CD4-positive, alpha-beta T cell treated with Interferon alpha-2 for 1 hour (primary cell): ENCODE measurements at regions not wholly inside any gene's neighbourhood (a gene's known extent, or its start where the extent isn't known, plus 50 kb on each side); places are given as distances from the start of the nearest gene placed in this dataset.

Source experiments
- DNase-seq, 2 donors: peaks; one replicate each; pipeline ENCODE4 v3.0.0-alpha.2; 2020 to 2022

DNA sequence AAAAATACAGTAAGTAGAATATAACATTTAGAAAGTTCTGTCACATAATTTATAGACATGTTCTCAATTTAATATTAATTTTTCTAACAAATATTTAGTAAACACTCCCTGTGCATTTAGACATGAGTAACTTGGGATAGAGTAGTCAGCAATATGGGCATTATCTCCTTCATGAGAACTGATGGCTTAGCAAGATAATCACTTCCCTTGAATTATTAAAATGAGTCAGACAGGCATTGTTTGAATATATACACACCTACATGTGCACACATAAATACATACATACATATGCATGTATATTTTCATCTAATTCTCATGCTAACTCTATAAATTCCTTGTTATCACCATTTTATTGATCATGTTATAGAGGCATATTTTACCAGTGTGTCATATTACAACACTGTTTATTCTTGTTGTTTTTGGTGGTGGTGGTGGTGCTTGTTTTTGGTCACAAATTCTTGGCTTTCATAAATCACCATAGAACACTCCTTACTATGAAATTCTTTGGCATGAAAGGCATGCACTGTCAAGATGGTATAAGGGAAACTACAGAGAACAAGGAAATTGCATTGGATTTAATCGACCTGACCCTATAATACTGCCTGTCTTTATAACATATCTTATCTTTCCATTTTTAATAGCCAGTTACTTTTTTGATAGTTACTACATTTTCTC lies 434.5 kb upstream of the MANEA start:
- no peak for DNase-seq

DNA sequence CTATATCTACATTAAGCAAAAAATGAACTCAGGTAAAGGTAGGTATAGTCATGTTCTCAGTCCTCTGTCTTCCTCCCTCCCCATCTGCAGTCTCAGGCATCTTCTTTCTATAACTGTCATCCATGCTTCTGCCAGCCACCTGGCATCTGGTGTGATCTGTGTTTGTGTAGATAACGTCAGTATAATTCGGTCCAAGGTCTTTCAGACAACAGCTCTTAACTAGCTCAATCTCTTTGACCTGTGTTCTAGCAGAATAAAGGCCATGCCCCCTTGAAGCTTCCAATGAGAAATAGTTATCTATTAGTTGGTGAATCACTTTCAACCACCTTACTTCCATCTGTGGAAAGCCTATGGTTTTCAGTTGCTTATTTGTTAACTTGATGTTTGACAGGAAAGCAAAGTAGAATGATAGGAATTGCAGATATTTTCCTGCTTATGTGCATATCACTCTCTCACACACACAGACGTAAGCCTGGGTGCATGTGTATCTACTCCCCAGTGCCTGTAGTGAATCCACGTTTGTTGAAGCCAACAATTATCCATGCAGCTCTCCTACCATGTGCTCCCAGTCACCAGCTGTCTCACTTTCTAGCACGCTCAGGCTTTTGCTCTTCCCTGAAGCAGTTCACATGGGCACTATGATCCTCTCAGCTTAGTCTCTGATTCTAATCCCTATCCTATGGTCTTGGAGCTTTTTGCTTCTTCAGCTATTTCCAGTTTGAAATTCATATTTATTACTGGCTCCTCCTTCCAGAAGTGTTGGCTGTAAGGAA lies 433.7 kb upstream of the MANEA start:
- no peak for DNase-seq

DNA sequence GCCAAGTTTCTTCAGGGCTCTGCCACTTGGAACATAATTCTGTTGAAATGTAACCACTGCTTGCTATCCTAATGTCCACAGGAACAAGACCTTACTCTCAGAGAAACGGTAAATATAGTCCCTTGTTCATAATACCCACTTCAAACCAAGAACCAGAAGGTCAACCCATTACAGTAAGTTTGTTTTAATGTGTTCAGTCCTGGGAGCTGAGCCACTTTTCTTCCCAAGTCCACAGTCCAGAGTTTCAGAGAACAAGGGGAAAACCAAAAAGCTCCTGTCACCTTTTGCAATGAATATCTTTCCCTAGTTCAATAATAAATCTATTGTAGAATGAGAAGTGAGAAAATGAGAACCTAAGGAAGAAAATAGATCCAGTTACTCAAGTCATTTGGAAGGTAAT lies 431.9 kb upstream of the MANEA start:
- DNase-seq: no peak

- no peak for DNase-seq
Measured at GRCh38 chr6:95159557-95159956, 417.8 kb upstream of the MANEA start.

DNA sequence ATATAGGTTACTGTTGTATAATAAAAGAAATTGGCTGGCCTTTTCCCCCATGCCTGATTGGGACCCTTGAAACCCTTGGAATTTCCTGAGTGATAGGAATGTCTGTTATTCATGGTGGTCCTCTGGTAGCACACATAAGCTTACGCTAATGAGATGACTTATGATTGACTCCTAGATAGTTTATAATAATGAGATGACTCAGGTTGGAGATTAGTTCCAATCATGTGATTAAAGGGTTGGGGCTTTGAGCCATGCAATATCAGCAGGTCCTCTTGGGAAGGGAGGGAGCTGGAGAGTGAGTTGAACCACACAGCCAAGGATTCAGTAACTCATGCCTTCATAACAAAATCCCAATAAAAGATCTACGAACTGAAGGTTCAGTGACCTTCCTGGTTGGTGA lies 407.6 kb upstream of the MANEA start:
- no peak for DNase-seq

GRCh38 chr6:95175927-95176675 lies 401.2 kb upstream of the MANEA start:
- DNase-seq: no peak

DNA sequence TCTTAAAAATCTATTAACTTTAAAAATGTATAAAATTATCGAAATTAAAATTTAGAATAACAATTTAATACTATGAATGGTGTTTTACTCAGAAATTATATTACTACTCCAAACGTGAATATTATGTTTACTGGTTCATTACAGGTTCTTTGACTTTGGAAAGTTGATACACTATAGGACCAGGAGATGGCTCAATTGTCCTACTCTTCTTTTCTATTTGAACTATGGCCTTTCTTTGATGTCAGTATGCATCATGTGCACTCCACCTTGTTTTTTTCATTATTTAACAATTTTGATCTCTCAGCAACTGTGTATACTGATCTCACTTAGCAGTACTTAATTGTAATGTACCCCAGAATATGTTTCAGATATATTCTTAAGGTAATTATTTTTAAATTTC lies 391.5 kb upstream of the MANEA start:
- DNase-seq: no peak

GRCh38 chr6:95186710-95187109 lies 390.6 kb upstream of the MANEA start:
- DNase-seq: no peak

GRCh38 chr6:95197590-95197989 lies 379.7 kb upstream of the MANEA start:
- DNase-seq: no peak

DNA sequence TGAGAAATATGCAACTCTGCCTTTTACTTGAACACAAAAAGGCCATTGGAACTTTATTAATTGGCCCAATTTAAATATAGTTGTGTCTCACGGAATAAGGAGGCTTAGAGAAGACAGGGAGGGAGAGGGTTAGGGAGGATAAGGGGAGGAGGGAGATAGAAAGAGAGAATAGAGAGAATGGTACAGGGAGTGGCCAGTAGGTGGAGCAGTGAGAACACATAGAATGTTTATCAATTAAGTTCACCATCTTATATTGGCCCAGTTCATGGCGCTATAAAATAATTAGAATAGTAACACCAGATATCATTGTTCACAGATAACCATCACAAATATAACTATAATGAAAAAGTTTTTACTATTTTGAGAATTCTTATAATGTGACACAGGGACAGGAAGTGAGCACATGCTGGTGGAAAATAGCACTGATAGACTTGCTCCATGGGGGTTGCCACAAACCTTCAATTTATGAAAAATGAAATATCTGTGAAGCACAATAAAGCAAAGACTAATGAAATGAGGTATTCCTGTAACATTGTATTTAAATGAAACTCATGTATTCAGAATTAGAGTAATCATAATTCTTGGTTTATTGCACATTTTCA lies 374.1 kb upstream of the MANEA start:
- peak in 1 of 2 donors; percentile 3 for DNase-seq

DNA sequence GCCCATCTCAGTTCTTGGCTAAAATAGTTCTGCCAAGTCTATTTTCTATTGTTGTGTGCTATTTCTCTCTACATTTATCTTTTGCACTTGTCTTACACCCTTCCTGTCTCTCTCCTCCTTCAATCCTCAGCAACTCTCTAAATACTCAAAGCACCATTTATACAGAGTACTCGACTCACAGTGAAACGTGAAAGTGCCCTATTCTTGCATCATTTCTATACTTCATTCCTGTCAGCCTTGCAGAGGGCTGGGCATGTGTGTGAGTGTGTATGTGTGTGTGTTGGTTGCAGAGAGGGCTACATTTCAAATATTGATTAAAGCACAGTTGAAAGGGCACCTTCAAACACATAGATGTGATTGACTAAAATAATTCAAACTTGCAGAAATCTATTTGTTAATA lies 373.2 kb upstream of the MANEA start:
- no peak for DNase-seq

DNA sequence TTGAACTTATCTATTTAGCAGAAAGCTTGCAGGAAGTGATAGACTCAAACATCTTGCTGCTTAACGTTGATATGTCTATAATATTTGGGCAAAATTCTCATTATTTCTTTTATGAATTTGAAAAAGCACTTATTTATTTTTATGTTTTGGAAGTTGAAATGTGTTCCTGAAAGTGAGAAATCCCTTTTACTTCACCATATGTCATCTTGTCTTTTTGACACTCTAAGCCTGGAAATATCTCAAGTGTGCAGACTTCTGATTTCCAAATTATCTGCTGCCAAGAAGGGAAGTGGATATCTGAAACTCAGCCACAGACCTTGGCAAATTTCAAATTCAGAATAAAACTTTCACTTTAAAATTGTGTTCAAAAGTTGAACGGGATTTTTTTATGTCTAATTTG lies 368.7 kb upstream of the MANEA start:
- DNase-seq: no peak

DNA sequence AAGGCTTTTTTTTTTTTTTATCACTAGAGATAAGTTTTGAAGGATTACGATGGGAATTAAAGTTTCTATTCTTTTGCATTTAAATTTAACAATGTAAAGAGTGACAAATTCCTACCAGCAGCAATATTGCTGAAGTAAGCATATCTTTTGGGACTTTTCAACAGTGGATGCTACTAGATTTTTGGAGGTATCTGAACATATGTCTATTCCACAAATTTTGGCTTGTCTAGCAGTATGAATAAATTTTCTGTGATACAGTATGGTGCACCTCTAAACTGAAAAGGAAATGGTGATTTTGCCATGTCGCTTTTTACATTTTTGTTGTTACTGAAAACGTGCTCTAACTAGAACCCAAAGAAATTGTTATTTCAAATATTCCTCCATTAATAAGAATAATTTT lies 368.3 kb upstream of the MANEA start:
- DNase-seq: no peak

GRCh38 chr6:95216555-95216954 lies 360.8 kb upstream of the MANEA start:
- no peak for DNase-seq

DNA sequence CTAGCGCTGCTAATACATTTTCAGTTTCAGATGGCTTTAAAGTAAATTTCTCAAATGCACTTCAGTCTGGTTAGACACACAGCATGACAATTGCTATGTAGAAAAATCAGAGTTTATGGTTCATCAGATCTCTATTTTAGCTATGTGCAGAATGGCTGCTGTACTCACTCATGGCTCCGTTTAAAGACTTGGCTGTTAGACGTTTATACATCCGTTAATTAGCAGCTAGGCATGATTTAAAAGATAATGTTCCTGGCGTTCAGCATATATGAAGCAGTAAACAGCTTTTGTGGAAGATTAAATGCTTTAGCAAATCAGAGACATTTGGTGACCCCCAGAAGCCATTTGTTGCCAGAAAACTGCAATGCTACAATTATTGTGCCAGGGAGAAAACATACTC lies 350.0 kb upstream of the MANEA start:
- DNase-seq: no peak

DNA sequence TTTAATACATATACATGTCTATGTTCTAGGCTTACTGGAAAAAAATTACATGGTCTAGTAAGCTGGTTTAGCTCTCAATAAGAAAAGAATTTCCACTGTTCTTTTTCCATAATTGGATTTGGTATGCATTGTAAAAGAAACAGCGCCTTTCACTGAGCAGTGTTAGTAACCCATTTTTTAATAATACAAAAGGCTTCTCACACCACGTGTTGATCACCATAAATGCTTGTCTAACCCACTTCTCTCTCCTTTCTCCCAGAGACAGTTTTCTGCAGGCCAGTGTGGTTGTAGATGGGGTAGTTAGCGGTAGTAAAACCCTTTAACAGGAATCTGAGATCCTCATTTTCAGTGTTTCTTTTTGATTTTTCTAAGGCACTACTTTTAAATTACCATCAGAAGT lies 348.7 kb upstream of the MANEA start:
- no peak for DNase-seq

DNA sequence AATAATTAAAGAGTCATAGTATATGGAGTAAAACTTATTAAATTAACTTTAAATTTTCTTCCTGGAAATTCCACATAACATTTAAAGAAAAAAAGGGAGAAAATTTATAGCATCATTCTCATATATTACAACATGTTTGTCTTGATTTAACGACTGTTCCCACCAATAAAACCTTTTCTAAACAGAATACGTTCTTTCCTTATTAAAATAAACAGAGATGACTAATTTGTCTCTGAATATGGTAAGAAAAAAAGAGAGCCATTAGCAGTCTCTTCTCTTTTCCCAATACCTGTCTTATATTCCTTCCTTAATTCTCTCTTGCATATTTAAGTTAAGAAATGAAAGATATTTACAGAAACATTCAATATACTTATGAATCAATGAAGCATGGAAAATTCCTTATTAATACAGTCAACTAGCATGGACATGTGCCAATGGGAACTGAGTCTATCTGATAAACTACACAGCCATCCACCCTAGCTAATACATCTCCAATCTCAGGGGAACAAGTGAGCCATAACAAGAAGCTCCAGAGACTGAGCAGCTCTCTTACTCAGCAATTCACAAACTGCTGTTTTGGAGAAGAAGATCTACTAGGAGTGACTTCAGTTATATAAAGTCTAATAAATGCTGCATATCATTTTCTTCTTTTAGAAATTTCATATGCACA lies 347.1 kb upstream of the MANEA start:
- no peak for DNase-seq

DNA sequence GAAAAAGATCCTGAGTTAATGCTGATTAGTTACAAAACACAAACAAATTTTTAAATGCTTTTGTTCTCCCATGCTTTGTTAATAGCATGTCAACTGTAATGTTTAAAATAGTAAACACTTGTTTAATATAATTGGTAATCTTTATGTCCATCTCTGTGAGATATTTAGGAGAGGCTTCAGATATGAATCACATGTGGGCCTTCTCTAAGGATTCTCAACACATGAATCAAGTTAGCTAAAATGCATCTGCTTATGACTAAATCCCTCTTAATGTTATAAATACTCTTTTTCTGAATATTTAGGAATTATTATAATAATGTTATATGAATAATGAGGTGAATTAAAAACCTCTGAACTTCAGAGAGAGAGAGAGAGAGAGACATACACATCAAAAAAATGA lies 345.9 kb upstream of the MANEA start:
- DNase-seq: no peak

DNA sequence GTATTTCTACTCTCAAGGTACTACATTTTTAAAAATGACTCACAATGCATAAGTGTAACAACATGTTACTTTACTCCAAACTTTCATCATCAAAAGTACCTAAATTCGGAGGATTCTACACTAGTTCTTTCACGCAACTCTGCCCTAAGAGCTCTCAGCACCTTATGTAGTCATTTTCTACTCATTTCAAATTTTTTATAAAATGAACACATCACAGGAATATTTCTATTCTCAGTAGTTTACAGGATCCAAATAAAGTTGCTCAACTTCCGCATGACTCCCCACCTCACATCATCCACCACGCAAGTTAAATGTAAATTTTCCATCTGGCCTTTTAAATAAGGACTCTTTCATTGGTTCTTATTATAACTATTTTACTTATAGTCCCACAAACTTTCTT lies 344.9 kb upstream of the MANEA start:
- no peak for DNase-seq

GRCh38 chr6:95233879-95234278 lies 343.5 kb upstream of the MANEA start:
- DNase-seq: no peak

- DNase-seq: no peak
Measured at GRCh38 chr6:95240514-95240913, 336.8 kb upstream of the MANEA start.

DNA sequence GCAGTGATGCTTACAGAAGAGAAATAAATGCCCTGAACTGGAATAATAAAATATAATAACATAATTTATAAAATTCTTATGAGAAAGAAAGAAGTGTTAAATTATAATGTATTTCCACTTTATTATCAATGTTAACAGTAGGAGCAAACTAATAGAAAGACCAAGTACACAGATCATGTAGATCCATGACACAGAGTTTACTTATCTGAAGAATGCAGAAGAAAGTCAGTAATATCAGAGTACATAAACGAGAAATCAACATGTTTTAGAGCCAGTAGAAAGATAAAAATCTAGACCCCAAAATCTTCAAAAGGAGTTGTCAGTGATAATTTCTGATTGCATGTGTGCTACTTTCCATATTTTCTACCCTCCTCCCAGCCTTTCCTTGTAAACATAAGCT lies 334.8 kb upstream of the MANEA start:
- no peak for DNase-seq

DNA sequence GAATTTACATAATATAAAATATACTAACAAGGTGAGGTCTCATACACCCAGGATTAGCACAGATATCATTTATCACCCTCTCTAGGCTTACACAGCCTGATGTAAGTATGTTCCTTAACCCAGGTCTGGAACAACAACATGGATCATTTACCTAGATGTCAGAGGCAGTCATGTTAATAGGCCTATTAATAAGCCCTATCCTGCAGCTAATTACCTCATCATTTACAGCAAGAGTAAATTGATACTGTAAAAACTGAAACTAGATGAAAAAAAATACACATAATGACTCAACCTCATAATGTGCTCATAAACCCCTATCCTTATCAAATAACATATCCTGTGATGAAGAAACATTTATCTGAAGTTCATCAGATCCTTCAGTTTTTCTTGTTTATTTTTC lies 334.3 kb upstream of the MANEA start:
- no peak for DNase-seq
